Kidney (tissue), 13 donors: ENCODE measurements at regions not wholly inside any gene's neighbourhood (a gene's known extent, or its start where the extent isn't known, plus 50 kb on each side); places are given as distances from the start of the nearest gene placed in this dataset.

Source experiments
- DNase-seq, 5 donors: peaks; one replicate each; pipeline ENCODE4 v3.0.0-alpha.2; 2013 to 2020
- FAIRE-seq: peaks from 2 replicates; lab custom pipeline; 2012; peaks lifted over from hg19 to GRCh38; lab: Jason Lieb, UNC
- H3K27ac ChIP-seq, 2 donors: one replicate each; pipeline ENCODE4 v1.7.0; 2013; ENCODE audit warnings: low read depth in 2 of 2, low read length in 2 of 2, inconsistent platforms in 1 of 2
- H3K27me3 ChIP-seq: one replicate; pipeline ENCODE4 v1.7.1; 2013; ENCODE audit warnings: low read length, inconsistent platforms; ENCODE audit not compliant: control insufficient read depth, insufficient read depth
- H3K36me3 ChIP-seq, 3 donors: one replicate each; pipeline versions ENCODE4 v1.7.0 to v1.7.1; 2013; ENCODE audit warnings: low read length in 3 of 3, control low read depth in 1 of 3, inconsistent platforms in 1 of 3; ENCODE audit not compliant: insufficient read depth in 3 of 3, control insufficient read depth in 2 of 3
- H3K4me1 ChIP-seq, 3 donors: one replicate each; pipeline versions ENCODE4 v1.7.0 to v1.7.1; 2013; ENCODE audit warnings: low read length in 3 of 3, inconsistent platforms in 1 of 3, low read depth in 1 of 3; ENCODE audit not compliant: control insufficient read depth in 2 of 3, insufficient read depth in 2 of 3
- H3K4me3 ChIP-seq, 3 donors: one replicate each; pipeline versions ENCODE4 v1.7.0 to v1.8.1; 2013; ENCODE audit warnings: low read length in 3 of 3, control low read depth in 1 of 3, inconsistent platforms in 1 of 3
- H3K9ac ChIP-seq, 3 donors: one replicate each; pipeline versions ENCODE4 v1.7.0 to v1.7.1; 2013; ENCODE audit warnings: low read length in 3 of 3, control low read depth in 1 of 3, inconsistent platforms in 1 of 3
- H3K9me3 ChIP-seq, 3 donors: one replicate each; pipeline versions ENCODE4 v1.7.0 to v1.7.1; 2013; ENCODE audit warnings: low read length in 3 of 3, control low read depth in 1 of 3, inconsistent platforms in 1 of 3; ENCODE audit not compliant: control insufficient read depth in 2 of 3, insufficient read depth in 1 of 3
- CTCF ChIP-seq: IDR thresholded peaks from 3 replicates; pipeline ENCODE4 v1.5.1; 2012; ENCODE audit warnings: mild to moderate bottlenecking, moderate library complexity, borderline replicate concordance; ENCODE audit not compliant: insufficient read depth; ENCODE audit errors: extremely low read depth
- intact Hi-C: fragments of 100-400 bp; cut with DNase I; formaldehyde crosslinking; loops from one replicate; pipeline ENCODE4 v1.11.1; 2022
- donor health status: control.
- donor health status: control.
- donor health status: control.
- donor health status: control.
- donor health status: control.
- donor health status: DM: yes; HTN: yes; CAD: no.
- donor health status: Normal renal cell carcinoma (clear cell type).

DNA sequence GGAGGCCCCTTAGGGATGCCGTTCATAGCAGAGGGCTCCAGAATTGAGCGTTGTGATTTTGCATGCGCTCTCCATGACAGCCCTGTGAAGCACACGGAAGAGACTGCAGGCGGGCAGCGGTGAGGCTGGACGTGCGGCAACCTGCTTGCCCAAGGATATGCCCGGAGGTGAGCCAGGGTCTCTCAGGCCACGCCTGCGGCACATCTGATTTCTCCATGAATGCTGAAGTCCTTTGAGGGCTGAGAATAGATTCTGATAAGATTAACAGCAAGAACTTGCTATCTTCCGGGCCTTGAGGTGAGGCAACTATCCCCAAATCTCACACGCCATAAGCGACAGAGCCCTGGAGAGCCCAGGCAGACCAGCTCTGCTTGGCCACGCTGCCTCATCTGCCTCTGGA is 55.6 kb upstream of the LAMA1 start:
- Histone ChIP-seq H3K9me3 (no peaks in the 10 kb centered on the region), H3K9ac (no peak overlapping the region), H3K36me3 (no peaks in the 10 kb centered on the region), H3K27me3 (no peaks in the 10 kb centered on the region), H3K27ac (no peak overlapping the region), H3K4me3 (no peak overlapping the region), H3K4me1 (no peaks in the 10 kb centered on the region)
- DNase-seq: no peak
- no peak for FAIRE-seq
- intact Hi-C loops: loop anchor here (10.0 kb wide), 1 partner anchor 138 kb away; no protein-coding TSS in a partner anchor
- TF ChIP-seq CTCF: no peak

DNA sequence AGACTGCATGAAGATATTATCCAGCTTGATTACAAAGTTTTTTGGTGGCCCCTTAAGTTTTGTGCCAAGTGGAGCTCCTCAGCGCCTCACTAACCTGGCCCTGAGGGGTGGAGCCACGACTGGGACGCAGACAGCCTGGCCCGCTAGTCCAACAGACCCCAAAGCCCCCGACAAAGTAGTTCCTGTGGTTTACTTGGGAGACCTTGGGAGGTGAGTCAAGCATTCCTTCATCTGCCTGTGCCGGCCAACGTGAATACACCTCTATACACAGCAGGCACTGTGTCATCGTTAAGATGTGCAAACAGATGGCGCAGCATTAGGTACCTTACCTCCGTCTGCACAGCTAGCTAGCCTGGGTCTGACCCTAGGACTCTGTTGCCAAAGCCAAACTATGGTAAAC is 55.0 kb upstream of the LAMA1 start:
- Histone ChIP-seq H3K9ac (no peak overlapping the region), H3K36me3 (no peaks in the 10 kb centered on the region), H3K4me3 (no peak overlapping the region), H3K27me3 (no peaks in the 10 kb centered on the region), H3K9me3 (no peaks in the 10 kb centered on the region), H3K4me1 (no peaks in the 10 kb centered on the region), H3K27ac (no peak overlapping the region)
- TF ChIP-seq CTCF: no peak
- FAIRE-seq: no peak
- no peak for DNase-seq
- intact Hi-C loops: loop anchor here (10.0 kb wide), 1 partner anchor 138 kb away; no protein-coding TSS in a partner anchor

- TF ChIP-seq CTCF: no peak
- Histone ChIP-seq H3K4me3 (no peak overlapping the region), H3K4me1 (no peaks in the 10 kb centered on the region), H3K27me3 (no peaks in the 10 kb centered on the region), H3K9ac (no peak overlapping the region), H3K9me3 (no peaks in the 10 kb centered on the region), H3K27ac (no peak overlapping the region), H3K36me3 (no peaks in the 10 kb centered on the region)
- intact Hi-C loops: loop anchor here (10.0 kb wide), 1 partner anchor 135 kb away; no protein-coding TSS in a partner anchor
- FAIRE-seq (no peak), DNase-seq (no peak)
Measured at GRCh38 chr18:7170292-7170691, 52.7 kb upstream of the LAMA1 start.

DNA sequence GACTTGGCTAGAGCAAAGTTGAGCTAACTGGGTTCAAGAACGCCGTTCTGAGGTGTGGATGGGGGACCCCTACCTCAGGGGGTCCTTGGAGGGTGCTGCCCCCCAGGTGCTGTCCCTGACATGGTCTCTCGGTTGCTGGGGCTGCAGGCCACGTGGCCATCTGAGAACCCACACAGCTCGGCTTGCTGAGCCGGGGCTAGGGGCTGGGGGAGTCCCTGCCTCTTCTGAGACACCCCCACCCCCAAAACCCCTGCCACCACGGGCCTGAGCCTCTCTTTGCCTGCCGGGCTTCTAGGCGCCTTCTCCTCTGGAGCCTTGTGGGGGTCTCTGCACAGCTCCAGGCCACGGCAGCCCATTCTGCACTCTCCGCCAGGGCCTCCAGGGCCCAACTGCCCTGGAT is 52.0 kb upstream of the LAMA1 start:
- no peak for DNase-seq
- no peaks in the 10 kb centered on the region for H3K36me3 ChIP-seq
- intact Hi-C loops: no loop called here
- no peak for TF ChIP-seq CTCF
- no peaks in the 10 kb centered on the region for H3K9me3 ChIP-seq
- FAIRE-seq: no peak
- no peak overlapping the region for H3K4me3 ChIP-seq
- no peaks in the 10 kb centered on the region for H3K4me1 ChIP-seq
- no peaks in the 10 kb centered on the region for H3K27me3 ChIP-seq
- no peak overlapping the region for H3K27ac ChIP-seq
- no peak overlapping the region for H3K9ac ChIP-seq
